MV-4-11 (cell line): ENCODE measurements at regions not wholly inside any gene's neighbourhood (a gene's known extent, or its start where the extent isn't known, plus 50 kb on each side); places are given as distances from the start of the nearest gene placed in this dataset.

Experiments used
- DNase-seq: peaks from one replicate; lab custom pipeline; 2025; lab: John Stamatoyannopoulos, UW

- no peak for DNase-seq
Measured at GRCh38 chr20:7650086-7650879, 290.0 kb downstream of the HAO1 start.

DNA sequence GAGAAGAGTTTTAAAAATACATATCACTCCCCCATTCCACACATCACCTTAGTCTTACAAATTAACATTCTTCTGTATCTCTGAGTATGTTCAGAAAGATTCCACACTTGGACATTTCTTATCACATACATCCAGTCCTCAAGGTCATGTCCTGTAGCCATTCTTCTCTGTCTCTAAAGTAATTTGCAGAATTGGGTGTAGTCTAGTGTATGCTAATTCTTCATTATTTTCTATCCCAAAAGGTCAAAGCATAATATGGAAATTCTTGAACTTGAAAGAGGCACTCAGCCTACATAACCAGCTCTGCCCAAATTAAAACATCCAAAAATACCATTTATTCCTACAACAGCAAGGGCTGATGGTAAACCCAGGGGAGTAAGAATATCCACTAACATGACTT lies 286.0 kb downstream of the HAO1 start:
- no peak for DNase-seq

GRCh38 chr20:7656687-7657467 lies 283.4 kb downstream of the HAO1 start:
- DNase-seq = no peak

DNA sequence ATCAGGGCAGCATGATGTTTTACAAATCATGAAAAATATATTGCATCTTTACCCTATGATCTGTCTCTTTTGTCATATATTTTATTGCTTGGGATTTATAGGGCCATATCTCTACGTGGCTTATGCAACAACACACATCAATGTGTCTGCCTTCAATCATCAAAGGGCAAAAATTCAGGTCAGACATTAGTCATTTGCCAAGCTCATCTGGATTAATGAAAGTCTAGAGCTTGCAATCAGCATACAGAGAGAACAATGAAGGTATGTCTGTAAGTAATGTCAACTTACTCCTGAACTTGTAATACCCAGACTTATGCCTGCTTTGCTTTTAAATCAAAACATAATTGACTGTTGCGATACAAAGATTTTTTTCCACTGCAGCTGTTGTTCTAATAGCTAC lies 282.7 kb downstream of the HAO1 start:
- no peak for DNase-seq

DNA sequence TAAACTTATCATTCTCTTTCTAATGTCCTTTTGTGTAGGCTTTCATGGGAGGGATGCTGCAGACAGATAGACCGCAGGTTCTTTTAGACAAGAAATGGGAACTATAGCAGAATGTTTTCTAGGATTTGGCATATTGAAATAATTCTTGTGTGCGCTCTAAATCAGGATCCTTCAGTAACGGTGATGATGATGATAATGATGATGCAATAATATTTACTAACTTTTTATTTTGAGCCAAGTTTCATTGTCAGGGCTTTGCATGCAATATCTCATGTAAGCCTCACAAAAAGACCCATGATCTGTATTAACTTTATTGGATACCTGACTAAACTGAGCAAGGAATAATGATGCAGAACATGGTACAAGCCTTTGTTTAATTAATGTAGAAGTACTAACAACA lies 280.1 kb downstream of the HAO1 start:
- DNase-seq = no peak

GRCh38 chr20:7665376-7665775 lies 274.9 kb downstream of the HAO1 start:
- DNase-seq = no peak

GRCh38 chr20:7667194-7667593 lies 273.1 kb downstream of the HAO1 start:
- DNase-seq = no peak

DNA sequence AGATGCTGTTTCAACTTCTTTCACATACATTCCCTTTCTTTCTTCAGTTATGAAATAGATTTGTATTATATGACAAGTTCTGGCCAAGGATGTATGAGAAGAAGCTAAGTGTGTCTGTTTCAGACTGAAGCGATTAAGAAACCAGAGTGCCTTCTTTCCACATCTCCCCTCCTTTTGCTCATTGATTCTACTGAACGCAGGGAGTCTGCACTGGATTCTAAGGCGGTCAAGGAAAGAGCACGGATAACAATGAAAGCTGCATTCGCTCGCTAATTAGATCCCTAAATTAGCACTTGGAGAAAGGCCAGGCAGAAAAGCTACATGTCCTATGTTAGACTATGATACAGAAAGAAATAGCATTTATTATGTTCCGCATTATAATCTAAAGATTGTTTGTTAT lies 267.7 kb downstream of the HAO1 start:
- DNase-seq = no peak

- DNase-seq = no peak
Measured at GRCh38 chr20:7673841-7674240, 266.4 kb downstream of the HAO1 start.

DNA sequence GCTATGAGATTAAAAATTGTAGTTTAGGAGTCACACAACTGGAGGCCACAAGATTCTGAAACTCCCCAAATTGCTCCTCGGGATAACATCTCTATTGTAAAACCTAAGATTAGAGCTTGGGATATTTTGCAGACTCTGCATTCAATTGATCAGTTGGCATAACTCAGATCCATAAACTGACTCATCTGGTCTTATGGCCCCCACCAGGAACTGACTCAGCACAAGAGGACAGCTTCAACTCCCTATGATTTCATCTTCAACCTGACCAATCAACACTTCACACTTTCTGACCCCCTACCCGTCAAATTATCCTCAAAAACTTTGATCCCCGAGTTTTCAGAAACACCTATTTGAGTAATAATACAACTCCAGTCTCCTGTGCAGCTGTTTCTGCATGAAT lies 257.3 kb downstream of the HAO1 start:
- DNase-seq = no peak

DNA sequence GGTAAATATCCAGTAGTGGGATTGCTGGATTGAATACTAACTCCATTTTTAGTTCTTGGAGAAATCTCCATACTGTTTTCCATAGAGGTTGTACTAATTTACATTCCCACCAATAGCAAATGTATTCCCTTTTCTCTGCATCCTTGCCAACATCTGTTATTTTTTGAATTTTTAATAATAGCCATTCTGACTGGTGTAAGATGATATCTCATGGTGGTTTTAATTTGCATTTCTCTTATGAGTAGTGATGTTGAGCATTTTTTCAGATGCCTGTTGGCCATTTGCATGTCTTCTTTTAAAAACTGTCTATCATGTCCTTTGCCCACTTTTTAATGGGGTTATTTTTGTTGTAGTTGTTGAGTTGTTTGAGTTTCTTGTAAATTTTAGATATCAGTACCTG lies 253.2 kb downstream of the HAO1 start:
- no peak for DNase-seq

- no peak for DNase-seq
Measured at GRCh38 chr20:7689151-7689550, 251.1 kb downstream of the HAO1 start.

DNA sequence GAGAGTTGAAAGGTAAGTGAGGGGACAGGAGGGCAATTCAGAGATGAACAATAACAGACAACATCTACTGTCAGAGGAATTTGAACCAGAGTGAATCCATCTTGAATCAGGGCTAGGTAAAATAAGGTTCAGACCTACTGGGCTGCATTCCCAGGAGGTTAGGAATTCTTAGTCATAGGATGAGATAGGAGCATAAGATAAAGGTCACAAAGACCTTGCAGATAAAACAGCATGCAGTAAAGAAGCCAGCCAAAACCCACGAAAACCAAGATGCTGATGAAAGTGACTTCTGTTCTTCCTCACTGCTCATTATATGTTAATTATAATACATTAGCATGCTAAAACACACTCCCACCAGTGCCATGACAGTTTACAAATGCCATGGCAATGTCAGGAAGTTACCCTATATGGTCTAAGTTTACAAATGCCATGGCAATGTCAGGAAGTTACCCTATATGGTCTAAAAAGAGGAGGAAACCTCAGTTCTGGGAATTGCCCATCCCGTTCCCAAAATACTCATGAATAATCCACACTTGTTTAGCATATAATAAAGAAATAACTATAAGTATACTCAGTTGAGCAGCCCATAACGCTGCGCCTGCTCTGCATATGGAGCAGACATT lies 248.5 kb downstream of the HAO1 start:
- DNase-seq = no peak

GRCh38 chr20:7692478-7692877 lies 247.8 kb downstream of the HAO1 start:
- no peak for DNase-seq

DNA sequence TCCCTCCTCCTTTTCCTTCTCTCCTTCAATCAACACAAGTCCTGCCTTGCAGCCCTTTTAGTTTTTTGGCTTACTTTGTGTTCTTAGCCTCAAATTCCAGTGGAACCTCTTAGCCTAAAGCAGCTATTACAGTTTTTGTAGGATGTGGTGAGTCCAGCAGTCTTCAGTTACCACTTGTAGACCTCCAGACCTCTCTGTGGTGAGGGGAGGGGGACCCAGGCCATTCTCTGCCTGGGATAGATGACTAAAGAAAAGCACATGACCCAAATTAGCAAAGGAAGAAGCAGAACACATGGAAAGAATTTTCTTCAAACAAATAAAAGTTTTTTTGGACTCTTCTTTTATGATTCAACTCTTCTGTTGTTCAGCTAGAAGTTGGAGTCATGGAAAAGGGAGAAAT lies 246.5 kb downstream of the HAO1 start:
- DNase-seq = no peak

GRCh38 chr20:7695051-7695495 lies 245.2 kb downstream of the HAO1 start:
- DNase-seq = no peak

DNA sequence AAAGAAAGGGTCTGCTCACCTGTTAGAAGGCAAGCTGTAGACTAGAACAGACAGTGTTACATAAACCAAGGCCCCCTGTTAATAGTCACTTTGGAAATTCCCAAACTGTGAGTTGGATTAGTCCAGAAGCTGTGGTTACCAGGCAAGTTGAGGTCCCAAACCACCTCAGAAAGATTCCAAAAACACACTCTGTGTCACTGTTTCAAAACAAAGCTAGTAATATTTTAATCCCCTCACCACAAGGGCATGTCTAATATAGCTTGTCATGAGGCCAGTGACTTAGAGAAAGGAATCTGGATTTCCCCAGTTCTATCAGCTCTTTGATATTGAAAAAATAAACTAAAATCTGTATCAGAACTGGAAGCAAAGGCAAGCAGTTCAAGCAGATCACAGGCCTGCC lies 244.6 kb downstream of the HAO1 start:
- DNase-seq = no peak

DNA sequence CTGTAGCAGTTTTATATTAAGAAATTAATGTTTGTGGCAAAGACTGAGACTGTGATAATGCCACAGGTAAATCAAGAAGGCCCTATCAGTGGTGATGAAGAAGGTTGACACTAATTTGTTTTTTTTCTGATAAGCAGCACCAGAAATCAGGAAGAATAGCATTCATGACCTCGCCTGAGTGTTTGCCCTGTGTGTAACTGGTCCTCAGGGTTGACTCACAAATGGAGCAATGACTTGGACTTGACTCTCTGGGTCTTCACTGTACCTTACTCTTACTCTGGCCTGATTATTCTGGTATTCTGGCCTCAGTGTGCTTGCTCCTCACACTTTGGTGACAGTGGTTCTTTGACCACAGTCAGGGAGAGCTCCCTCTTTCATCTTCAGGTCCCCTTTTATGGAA lies 243.9 kb downstream of the HAO1 start:
- no peak for DNase-seq

- no peak for DNase-seq
Measured at GRCh38 chr20:7702141-7702540, 238.1 kb downstream of the HAO1 start.

- no peak for DNase-seq
Measured at GRCh38 chr20:7703551-7703961, 236.7 kb downstream of the HAO1 start.

GRCh38 chr20:7703996-7704395 lies 236.3 kb downstream of the HAO1 start:
- DNase-seq = no peak

DNA sequence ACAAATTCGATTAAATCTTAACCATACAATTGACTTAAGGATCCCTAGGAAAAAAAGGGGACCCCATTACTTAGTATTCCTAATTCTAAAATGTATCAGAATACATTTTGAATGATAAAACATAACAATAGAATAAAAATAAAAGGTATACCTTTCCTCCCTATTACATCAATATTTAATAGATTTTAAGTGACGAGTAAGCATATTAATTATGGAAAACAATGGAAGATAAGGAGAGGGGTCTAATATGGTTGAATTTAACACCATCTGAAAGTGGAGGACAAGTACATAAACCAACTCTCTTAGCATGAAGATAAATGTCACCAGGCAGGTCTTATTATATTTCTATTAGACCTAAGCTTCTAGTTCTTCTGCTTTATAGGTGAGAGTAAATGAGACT lies 232.1 kb downstream of the HAO1 start:
- DNase-seq = no peak

DNA sequence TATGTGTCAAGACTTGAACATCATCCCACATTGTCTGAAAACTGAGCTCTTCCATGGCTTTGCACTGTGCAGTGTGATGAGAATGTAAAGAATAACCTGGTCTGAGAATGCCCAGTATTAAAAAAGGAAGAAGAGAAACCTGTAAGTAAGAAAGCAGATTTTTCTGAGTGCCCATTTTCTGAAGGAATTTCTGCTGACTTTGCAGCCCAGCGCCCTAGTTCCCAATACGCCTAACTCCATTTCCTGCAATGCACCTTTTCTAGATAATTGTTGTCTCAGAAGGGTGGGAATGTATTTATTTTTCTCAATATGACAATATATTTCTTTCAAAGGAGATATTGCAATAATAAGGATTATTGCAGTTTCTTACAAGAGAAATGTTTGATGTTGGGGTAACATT lies 231.5 kb downstream of the HAO1 start:
- no peak for DNase-seq
